Activated CD4-positive, CD25-positive, alpha-beta regulatory T cell treated with anti-CD3 and anti-CD28 coated beads, Interleukin-2, amount 50 U/mL, for 24 hours (primary cell): ENCODE measurements at regions not wholly inside any gene's neighbourhood (a gene's known extent, or its start where the extent isn't known, plus 50 kb on each side); places are given as distances from the start of the nearest gene placed in this dataset.
A peak's percentile ranks its signal among the peaks of the same experiment; 100 is the strongest.
"Not testable (repeated sequence)": the region's sequence is repeated elsewhere in the genome, so short reads cannot be mapped to it uniquely, and the experiment has no call there.

Source experiments
- ATAC-seq, 2 donors: fragments of 150-1000 bp; cut with Tn5 transposase; one replicate each; pipeline ENCODE4 v1.10.0; 2021; ENCODE audit warnings: mild to moderate bottlenecking in 1 of 2, moderate library complexity in 1 of 2

GRCh38 chr14:89521988-89522387, 105.0 kb upstream of the FOXN3 start:
- no peak for ATAC-seq

GRCh38 chr14:89519040-89519439, 102.0 kb upstream of the FOXN3 start:
- ATAC-seq: no peak

- ATAC-seq: no peak
Observed at GRCh38 chr14:89516173-89516572, 99.1 kb upstream of the FOXN3 start.

- no peak for ATAC-seq
Observed at GRCh38 chr14:89514601-89515000, 97.6 kb upstream of the FOXN3 start.

GRCh38 chr14:89509891-89510290, 92.9 kb upstream of the FOXN3 start:
- no peak for ATAC-seq

GRCh38 chr14:89508863-89509262, 91.8 kb upstream of the FOXN3 start:
- no peak for ATAC-seq

- no peak for ATAC-seq
Observed at GRCh38 chr14:89507926-89508460, 91.0 kb upstream of the FOXN3 start.

GRCh38 chr14:89507521-89507920, 90.5 kb upstream of the FOXN3 start:
- peak; percentile 69 to 74 for ATAC-seq

GRCh38 chr14:89506891-89507452, 89.9 kb upstream of the FOXN3 start:
- not testable (repeated sequence) for ATAC-seq

- ATAC-seq: peak; percentile 52 to 57
Observed at GRCh38 chr14:89504602-89505313, 87.7 kb upstream of the FOXN3 start.

- no peak for ATAC-seq
Observed at GRCh38 chr14:89504091-89504490, 87.1 kb upstream of the FOXN3 start.

GRCh38 chr14:89503431-89503996, 86.5 kb upstream of the FOXN3 start:
- ATAC-seq: no peak

- no peak for ATAC-seq
Observed at GRCh38 chr14:89502966-89503365, 85.9 kb upstream of the FOXN3 start.

- no peak for ATAC-seq
Observed at GRCh38 chr14:89501381-89501780, 84.3 kb upstream of the FOXN3 start.

GRCh38 chr14:89500303-89500702, 83.3 kb upstream of the FOXN3 start:
- no peak for ATAC-seq

GRCh38 chr14:89498878-89499277, 81.8 kb upstream of the FOXN3 start:
- no peak for ATAC-seq

- ATAC-seq: no peak
Observed at GRCh38 chr14:89495718-89496117, 78.7 kb upstream of the FOXN3 start.

- peak in 1 of 2 donors; percentile 30 for ATAC-seq
Observed at GRCh38 chr14:89493877-89494634, 77.0 kb upstream of the FOXN3 start.

GRCh38 chr14:89493406-89493805, 76.4 kb upstream of the FOXN3 start:
- ATAC-seq: no peak

- no peak for ATAC-seq
Observed at GRCh38 chr14:89491711-89492381, 74.8 kb upstream of the FOXN3 start.

- ATAC-seq: no peak
Observed at GRCh38 chr14:89490466-89490865, 73.4 kb upstream of the FOXN3 start.

- ATAC-seq: no peak
Observed at GRCh38 chr14:89489761-89490437, 72.9 kb upstream of the FOXN3 start.
